ENCODE measurements at regions not wholly inside any gene's neighbourhood (a gene's known extent, or its start where the extent isn't known, plus 50 kb on each side); places are given as distances from the start of the nearest gene placed in this dataset.

- intact Hi-C loops (cut with micrococcal nuclease) = no loop called here
- POLR2A ChIA-PET = no interaction called here
- no peaks in the 10 kb centered on the region for H3K9me3 Mint-ChIP-seq (ENCODE audit: unreplicated experiment)
- H3K36me3 Mint-ChIP-seq (ENCODE audit: insufficient read depth, unreplicated experiment) = no peaks in the 10 kb centered on the region
- H3K27ac Mint-ChIP-seq (ENCODE audit: low read depth, unreplicated experiment) = no peak overlapping the region
- H3K4me1 Mint-ChIP-seq (ENCODE audit: insufficient read depth, unreplicated experiment) = no peaks in the 10 kb centered on the region
- no peak overlapping the region for H3K4me3 Mint-ChIP-seq (ENCODE audit: unreplicated experiment)
- H3K27me3 Mint-ChIP-seq (ENCODE audit: insufficient read depth, unreplicated experiment) = no peaks in the 10 kb centered on the region
- TF ChIP-seq CTCF (IDR thresholded peaks at IDR 0.05; ENCODE audit: unreplicated experiment) = no peak
- BruUV-seq (replicated peaks) = no TSS peak
- CTCF ChIA-PET = no interaction called here
- DNase-seq (ENCODE audit: unreplicated experiment) = no peak
These were observed 79.1 kb downstream of the HMX1 start for GRCh38 chr4:8792491-8792890.

GRCh38 chr4:8791609-8792008 is 80.0 kb downstream of the HMX1 start:
- BruUV-seq (replicated peaks) = no TSS peak
- Mint-ChIP-seq H3K4me3 (ENCODE audit: unreplicated experiment) (no peak overlapping the region), H3K9me3 (ENCODE audit: unreplicated experiment) (no peaks in the 10 kb centered on the region), H3K27ac (ENCODE audit: low read depth, unreplicated experiment) (no peak overlapping the region), H3K4me1 (ENCODE audit: insufficient read depth, unreplicated experiment) (no peaks in the 10 kb centered on the region), H3K36me3 (ENCODE audit: insufficient read depth, unreplicated experiment) (no peaks in the 10 kb centered on the region), H3K27me3 (ENCODE audit: insufficient read depth, unreplicated experiment) (peaks cover 4% of the 10 kb centered on the region)
- CTCF ChIA-PET = no interaction called here
- DNase-seq (ENCODE audit: unreplicated experiment) = no peak
- POLR2A ChIA-PET = no interaction called here
- intact Hi-C loops (cut with micrococcal nuclease) = no loop called here
- no peak for TF ChIP-seq CTCF (IDR thresholded peaks at IDR 0.05; ENCODE audit: unreplicated experiment)

GRCh38 chr4:8790749-8791148 is 80.9 kb downstream of the HMX1 start:
- ChIA-PET POLR2A (no interaction called here), CTCF (no interaction called here)
- Mint-ChIP-seq H3K27ac (ENCODE audit: low read depth, unreplicated experiment) (no peak overlapping the region), H3K4me1 (ENCODE audit: insufficient read depth, unreplicated experiment) (no peaks in the 10 kb centered on the region), H3K9me3 (ENCODE audit: unreplicated experiment) (no peaks in the 10 kb centered on the region), H3K27me3 (ENCODE audit: insufficient read depth, unreplicated experiment) (peaks cover 8% of the 10 kb centered on the region), H3K4me3 (ENCODE audit: unreplicated experiment) (no peak overlapping the region), H3K36me3 (ENCODE audit: insufficient read depth, unreplicated experiment) (no peaks in the 10 kb centered on the region)
- no TSS peak for BruUV-seq (replicated peaks)
- intact Hi-C loops (cut with micrococcal nuclease) = no loop called here
- no peak for TF ChIP-seq CTCF (IDR thresholded peaks at IDR 0.05; ENCODE audit: unreplicated experiment)
- no peak for DNase-seq (ENCODE audit: unreplicated experiment)

GRCh38 chr4:8788174-8788573 is 83.5 kb downstream of the HMX1 start:
- Mint-ChIP-seq H3K27me3 (ENCODE audit: insufficient read depth, unreplicated experiment) (peaks cover 8% of the 10 kb centered on the region), H3K27ac (ENCODE audit: low read depth, unreplicated experiment) (no peak overlapping the region), H3K4me3 (ENCODE audit: unreplicated experiment) (no peak overlapping the region), H3K9me3 (ENCODE audit: unreplicated experiment) (no peaks in the 10 kb centered on the region), H3K36me3 (ENCODE audit: insufficient read depth, unreplicated experiment) (no peaks in the 10 kb centered on the region), H3K4me1 (ENCODE audit: insufficient read depth, unreplicated experiment) (no peaks in the 10 kb centered on the region)
- ChIA-PET CTCF (no interaction called here), POLR2A (no interaction called here)
- TF ChIP-seq CTCF (IDR thresholded peaks at IDR 0.05; ENCODE audit: unreplicated experiment) = no peak
- no TSS peak for BruUV-seq (replicated peaks)
- intact Hi-C loops (cut with micrococcal nuclease) = no loop called here
- no peak for DNase-seq (ENCODE audit: unreplicated experiment)

Measured in MCF 10A (cell line).